SK-N-SH (cell line): ENCODE measurements at regions not wholly inside any gene's neighbourhood (a gene's known extent, or its start where the extent isn't known, plus 50 kb on each side); places are given as distances from the start of the nearest gene placed in this dataset.

Experiments used
- CTCF ChIA-PET: fragments of 300-600, 350-600 bp; formaldehyde crosslinking; extraction: SDS; loops from one replicate; lab custom pipeline; 2021; lab: Yijun Ruan, JAX
- POLR2A ChIA-PET: fragments of 350-600 bp; sonication (Branson Sonifier 250); formaldehyde crosslinking; extraction: SDS; loops from one replicate; lab custom pipeline; 2020; ENCODE audit warnings: antibody characterized with exemption, inconsistent platforms; lab: Yijun Ruan, JAX
- DNase-seq: peaks from one replicate; pipeline ENCODE4 v3.0.0; 2012
- H2AFZ ChIP-seq: fragments of 200-600 bp; sonication (generic); 2 replicates; pipeline ENCODE4 v1.8.1; 2016; ENCODE audit warnings: antibody characterized with exemption, mild to moderate bottlenecking, low read depth
- H3F3A ChIP-seq: fragments of 200-600 bp; sonication (generic); replicated peaks from 2 replicates; pipeline ENCODE3; 2016; ENCODE audit warnings: antibody characterized with exemption, mild to moderate bottlenecking; ENCODE audit not compliant: insufficient read depth
- H3K27ac ChIP-seq, 2 experiments: fragments of 200-500 bp in 1 of 2; fragments of 200-600 bp in 1 of 2; sonication (Bioruptor generic) in 1 of 2; sonication (generic), shearing (Covaris generic) in 1 of 2; 2 replicates each; pipeline versions ENCODE4 v1.5.1 to v1.6.1; 2014 to 2016; ENCODE audit warnings: low read depth in 2 of 2, inconsistent platforms in 1 of 2, low read length in 1 of 2, mild to moderate bottlenecking in 1 of 2, mixed read lengths in 1 of 2
- H3K27me3 ChIP-seq: fragments of 200-600 bp; sonication (generic), shearing (Covaris generic); 2 replicates; pipeline ENCODE4 v1.6.1; 2016; ENCODE audit warnings: mixed run types; ENCODE audit not compliant: insufficient read depth
- H3K36me3 ChIP-seq, 2 experiments: fragments of 200-500 bp in 1 of 2; fragments of 200-600 bp in 1 of 2; sonication (Bioruptor generic) in 1 of 2; sonication (generic) in 1 of 2; replicated peaks in 1 of 2; 2 replicates each; pipeline versions ENCODE3 to v1.5.1; 2014 to 2016; ENCODE audit warnings: low read length in 1 of 2, mild to moderate bottlenecking in 1 of 2; ENCODE audit not compliant: insufficient read depth in 2 of 2, control insufficient read depth in 1 of 2
- H3K4me1 ChIP-seq, 2 experiments: fragments of 200-500 bp in 1 of 2; fragments of 200-600 bp in 1 of 2; sonication (Bioruptor generic) in 1 of 2; sonication (generic), shearing (Covaris generic) in 1 of 2; 2 replicates each; pipeline versions ENCODE4 v1.5.1 to v1.6.1; 2014 to 2016; ENCODE audit warnings: low read depth in 1 of 2, low read length in 1 of 2, mixed run types in 1 of 2; ENCODE audit not compliant: insufficient read depth in 2 of 2, control insufficient read depth in 1 of 2
- H3K4me2 ChIP-seq: fragments of 200-600 bp; sonication (generic), shearing (Covaris generic); 2 replicates; pipeline ENCODE4 v1.6.1; 2017; ENCODE audit warnings: mixed run types
- H3K4me3 ChIP-seq, 2 experiments: fragments of 200-500 bp in 1 of 2; fragments of 200-600 bp in 1 of 2; sonication (Bioruptor generic) in 1 of 2; sonication (generic), shearing (Covaris generic) in 1 of 2; 2 replicates each; pipeline versions ENCODE4 v1.5.1 to v1.8.1; 2014 to 2016; ENCODE audit warnings: low read depth in 2 of 2, inconsistent platforms in 1 of 2, low read length in 1 of 2, mild to moderate bottlenecking in 1 of 2, mixed read lengths in 1 of 2, moderate library complexity in 1 of 2
- H3K79me2 ChIP-seq: fragments of 200-600 bp; sonication (generic); 2 replicates; pipeline ENCODE4 v1.8.1; 2017; ENCODE audit warnings: mild to moderate bottlenecking; ENCODE audit not compliant: insufficient read depth
- H3K9ac ChIP-seq: fragments of 200-600 bp; sonication (generic); 2 replicates; pipeline ENCODE4 v1.6.1; 2017; ENCODE audit warnings: mixed run types
- H3K9me2 ChIP-seq: fragments of 200-600 bp; sonication (generic); 2 replicates; pipeline ENCODE4 v1.6.1; 2017; ENCODE audit warnings: mixed run types
- H3K9me3 ChIP-seq: fragments of 200-600 bp; sonication (generic); 2 replicates; pipeline ENCODE4 v1.6.1; 2017; ENCODE audit warnings: mixed run types, mild to moderate bottlenecking, moderate library complexity
- H4K20me1 ChIP-seq: fragments of 200-600 bp; sonication (generic); 2 replicates; pipeline ENCODE4 v1.6.1; 2017; ENCODE audit warnings: mild to moderate bottlenecking, mixed run types; ENCODE audit not compliant: insufficient read depth
- ELF1 ChIP-seq: IDR thresholded peaks from 2 replicates; pipeline ENCODE4 v1.4.0; 2012
- EZH2phosphoT487 ChIP-seq: fragments of 200-600 bp; sonication (generic); IDR thresholded peaks from 2 replicates; pipeline ENCODE4 v1.6.1; 2017; ENCODE audit warnings: low read depth, mixed run types, mild to moderate bottlenecking, antibody characterized with exemption, moderate library complexity, borderline replicate concordance
- FOSL2 ChIP-seq: IDR thresholded peaks from 2 replicates; pipeline ENCODE4 v1.4.0; 2012; ENCODE audit warnings: low read depth, mild to moderate bottlenecking, moderate library complexity, borderline replicate concordance
- FOXJ3 ChIP-seq: sonication (generic); formaldehyde crosslinking; IDR thresholded peaks from 2 replicates; pipeline ENCODE4 v1.5.1; 2020; ENCODE audit warnings: mild to moderate bottlenecking, missing genetic modification reagents
- FOXM1 ChIP-seq: IDR thresholded peaks from 2 replicates; pipeline ENCODE4 v1.4.0; 2012; ENCODE audit warnings: low read depth, mild to moderate bottlenecking
- JUND ChIP-seq: IDR thresholded peaks from 2 replicates; pipeline ENCODE4 v1.4.0; 2012
- MAX ChIP-seq: IDR thresholded peaks from 2 replicates; pipeline ENCODE4 v1.4.0; 2012; ENCODE audit warnings: low read depth
- MEF2A ChIP-seq: IDR thresholded peaks from 2 replicates; pipeline ENCODE4 v1.4.0; 2012; ENCODE audit warnings: low read depth, borderline replicate concordance
- MXI1 ChIP-seq: IDR thresholded peaks from 2 replicates; pipeline ENCODE4 v1.6.1; 2012; ENCODE audit warnings: mild to moderate bottlenecking, low read depth, low read length, improper control_type of control experiment
- RFX5 ChIP-seq: IDR thresholded peaks from 2 replicates; pipeline ENCODE4 v1.6.1; 2012; ENCODE audit warnings: mild to moderate bottlenecking, improper control_type of control experiment, low read length
- RXRA ChIP-seq: IDR thresholded peaks from 2 replicates; pipeline ENCODE4 v1.4.0; 2012; ENCODE audit warnings: low read depth, mild to moderate bottlenecking, borderline replicate concordance
- SMC3 ChIP-seq: IDR thresholded peaks from 2 replicates; pipeline ENCODE4 v1.6.1; 2012; ENCODE audit warnings: low read depth, low read length, improper control_type of control experiment
- TAF1 ChIP-seq: IDR thresholded peaks from 2 replicates; pipeline ENCODE4 v1.6.1; 2012; ENCODE audit warnings: low read depth, mild to moderate bottlenecking, low read length, moderate library complexity, borderline replicate concordance
- TEAD4 ChIP-seq: IDR thresholded peaks from 2 replicates; pipeline ENCODE4 v1.4.0; 2012; ENCODE audit warnings: mild to moderate bottlenecking, borderline replicate concordance; ENCODE audit not compliant: insufficient read depth
- WGBS: methylation state at CpG from one replicate; pipeline ENCODE4 v1.1.6; 2017; ENCODE audit warnings: low lambda C conversion rate; 5-methylcytosine and 5-hydroxymethylcytosine counted together
- TF ChIP-seq, protein P1 (sequence below): fragments of 150-350 bp; IDR thresholded peaks from 2 replicates; pipeline ENCODE4 v1.6.1; 2016; ENCODE audit warnings: mild to moderate bottlenecking, low read depth, low read length
- TF ChIP-seq, protein P2 (sequence below): IDR thresholded peaks from 2 replicates; pipeline ENCODE4 v1.4.0; 2012; ENCODE audit warnings: low read depth, borderline replicate concordance
- TF ChIP-seq, protein P3 (sequence below): IDR thresholded peaks from 2 replicates; pipeline ENCODE4 v1.6.1; 2012; ENCODE audit warnings: mild to moderate bottlenecking, low read depth, low read length, moderate library complexity
- TF ChIP-seq, protein P4 (sequence below): fragments of 150-350 bp; IDR thresholded peaks from 2 replicates; pipeline ENCODE4 v1.6.1; 2017; ENCODE audit warnings: antibody characterized with exemption, low read length, low read depth, borderline replicate concordance

GRCh38 chr6:121810158-121811032 is 374.9 kb downstream of the GJA1 start:
- H3F3A ChIP-seq, result peaks cover 15% of the 10 kb centered on the region
- H3K9me3 ChIP-seq, result no peaks in the 10 kb centered on the region
- H3K4me1 ChIP-seq, result peaks cover 0 to 15% of the 10 kb centered on the region in 2 experiments; a peak in 1 of 4 replicates
- H3K9me2 ChIP-seq, result no peaks in the 10 kb centered on the region
- H3K4me2 ChIP-seq, result 0 out of 2 replicates have a peak overlapping the region, but pooled peaks have one; percentile 6
- H3K9ac ChIP-seq, result no peak overlapping the region
- H3K36me3 ChIP-seq, result no peaks in the 10 kb centered on the region
- 0 out of 4 replicates have a peak overlapping the region, but pooled peaks of 1 of the 2 experiments have one; percentile 36 for H3K27ac ChIP-seq
- DNase-seq, result no peak
- 83% methylated on average over 6 of the region's 7 CpGs for WGBS
- H2AFZ ChIP-seq, result no peak overlapping the region
- no peaks in the 10 kb centered on the region for H3K79me2 ChIP-seq
- ChIA-PET CTCF (interaction anchor here (1.6 to 1.7 kb wide), 2 partner anchors 33 to 39 kb away, joined by 4 to 5 read pairs; no protein-coding TSS in a partner anchor), POLR2A (no interaction called here)
- TF ChIP-seq FOSL2, result peak; percentile 25; the same call in 1 of the 2 replicates
- TF ChIP-seq, protein P1, sequence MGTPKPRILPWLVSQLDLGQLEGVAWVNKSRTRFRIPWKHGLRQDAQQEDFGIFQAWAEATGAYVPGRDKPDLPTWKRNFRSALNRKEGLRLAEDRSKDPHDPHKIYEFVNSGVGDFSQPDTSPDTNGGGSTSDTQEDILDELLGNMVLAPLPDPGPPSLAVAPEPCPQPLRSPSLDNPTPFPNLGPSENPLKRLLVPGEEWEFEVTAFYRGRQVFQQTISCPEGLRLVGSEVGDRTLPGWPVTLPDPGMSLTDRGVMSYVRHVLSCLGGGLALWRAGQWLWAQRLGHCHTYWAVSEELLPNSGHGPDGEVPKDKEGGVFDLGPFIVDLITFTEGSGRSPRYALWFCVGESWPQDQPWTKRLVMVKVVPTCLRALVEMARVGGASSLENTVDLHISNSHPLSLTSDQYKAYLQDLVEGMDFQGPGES, result no peak
- TF ChIP-seq EZH2phosphoT487, result no peak
- TF ChIP-seq, protein P2, sequence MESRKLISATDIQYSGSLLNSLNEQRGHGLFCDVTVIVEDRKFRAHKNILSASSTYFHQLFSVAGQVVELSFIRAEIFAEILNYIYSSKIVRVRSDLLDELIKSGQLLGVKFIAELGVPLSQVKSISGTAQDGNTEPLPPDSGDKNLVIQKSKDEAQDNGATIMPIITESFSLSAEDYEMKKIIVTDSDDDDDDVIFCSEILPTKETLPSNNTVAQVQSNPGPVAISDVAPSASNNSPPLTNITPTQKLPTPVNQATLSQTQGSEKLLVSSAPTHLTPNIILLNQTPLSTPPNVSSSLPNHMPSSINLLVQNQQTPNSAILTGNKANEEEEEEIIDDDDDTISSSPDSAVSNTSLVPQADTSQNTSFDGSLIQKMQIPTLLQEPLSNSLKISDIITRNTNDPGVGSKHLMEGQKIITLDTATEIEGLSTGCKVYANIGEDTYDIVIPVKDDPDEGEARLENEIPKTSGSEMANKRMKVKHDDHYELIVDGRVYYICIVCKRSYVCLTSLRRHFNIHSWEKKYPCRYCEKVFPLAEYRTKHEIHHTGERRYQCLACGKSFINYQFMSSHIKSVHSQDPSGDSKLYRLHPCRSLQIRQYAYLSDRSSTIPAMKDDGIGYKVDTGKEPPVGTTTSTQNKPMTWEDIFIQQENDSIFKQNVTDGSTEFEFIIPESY, result no peak
- TF ChIP-seq TAF1, result no peak
- TF ChIP-seq RFX5, result no peak
- TF ChIP-seq FOXM1, result no peak
- no peak for TF ChIP-seq ELF1
- TF ChIP-seq MXI1, result no peak
- peak; percentile 27; the same call in 1 of the 2 replicates for TF ChIP-seq JUND
- TF ChIP-seq RXRA, result no peak
- TF ChIP-seq MAX, result no peak
- no peak overlapping the region for H3K4me3 ChIP-seq
- no peaks in the 10 kb centered on the region for H4K20me1 ChIP-seq
- H3K27me3 ChIP-seq, result no peaks in the 10 kb centered on the region

DNA sequence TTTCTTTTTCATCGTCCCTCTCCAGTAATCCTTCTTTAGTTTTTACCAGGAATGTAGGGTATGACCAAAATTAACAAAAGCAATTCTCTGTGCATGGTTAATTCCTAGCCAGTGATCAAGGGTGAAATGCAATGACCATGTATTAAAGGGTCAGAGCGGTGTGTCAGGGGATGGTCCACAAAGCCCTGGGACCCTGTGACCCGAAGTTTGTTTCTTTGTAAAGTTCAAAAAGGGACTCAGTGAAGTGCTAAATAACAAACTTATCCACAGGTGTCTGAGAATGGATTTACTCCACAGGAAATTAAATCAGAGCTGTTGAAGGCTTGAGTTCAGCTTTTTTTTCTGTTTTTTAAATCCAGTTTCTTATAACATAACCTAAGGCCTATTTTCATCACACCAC is 375.7 kb downstream of the GJA1 start:
- H3K79me2 ChIP-seq, result no peaks in the 10 kb centered on the region
- no peak overlapping the region for H3K9ac ChIP-seq
- 90% methylated on average over 3 of the region's 3 CpGs for WGBS
- H4K20me1 ChIP-seq, result no peaks in the 10 kb centered on the region
- no peak overlapping the region for H3K4me3 ChIP-seq
- H3K9me2 ChIP-seq, result no peaks in the 10 kb centered on the region
- no peak for DNase-seq
- H3F3A ChIP-seq, result peaks cover 14% of the 10 kb centered on the region
- H2AFZ ChIP-seq, result no peak overlapping the region
- CTCF ChIA-PET, result no interaction called here
- no peak overlapping the region for H3K27ac ChIP-seq
- H3K4me1 ChIP-seq, result peaks cover 0 to 15% of the 10 kb centered on the region in 2 experiments; a peak in 1 of 4 replicates
- POLR2A ChIA-PET, result no interaction called here
- H3K27me3 ChIP-seq, result no peaks in the 10 kb centered on the region
- H3K36me3 ChIP-seq, result no peaks in the 10 kb centered on the region
- H3K9me3 ChIP-seq, result no peaks in the 10 kb centered on the region
- no peak overlapping the region for H3K4me2 ChIP-seq
- no peak for TF ChIP-seq MEF2A
- TF ChIP-seq SMC3, result no peak
- TF ChIP-seq FOXJ3 (CRISPR knock-in tag), result no peak
- TF ChIP-seq, protein P3, sequence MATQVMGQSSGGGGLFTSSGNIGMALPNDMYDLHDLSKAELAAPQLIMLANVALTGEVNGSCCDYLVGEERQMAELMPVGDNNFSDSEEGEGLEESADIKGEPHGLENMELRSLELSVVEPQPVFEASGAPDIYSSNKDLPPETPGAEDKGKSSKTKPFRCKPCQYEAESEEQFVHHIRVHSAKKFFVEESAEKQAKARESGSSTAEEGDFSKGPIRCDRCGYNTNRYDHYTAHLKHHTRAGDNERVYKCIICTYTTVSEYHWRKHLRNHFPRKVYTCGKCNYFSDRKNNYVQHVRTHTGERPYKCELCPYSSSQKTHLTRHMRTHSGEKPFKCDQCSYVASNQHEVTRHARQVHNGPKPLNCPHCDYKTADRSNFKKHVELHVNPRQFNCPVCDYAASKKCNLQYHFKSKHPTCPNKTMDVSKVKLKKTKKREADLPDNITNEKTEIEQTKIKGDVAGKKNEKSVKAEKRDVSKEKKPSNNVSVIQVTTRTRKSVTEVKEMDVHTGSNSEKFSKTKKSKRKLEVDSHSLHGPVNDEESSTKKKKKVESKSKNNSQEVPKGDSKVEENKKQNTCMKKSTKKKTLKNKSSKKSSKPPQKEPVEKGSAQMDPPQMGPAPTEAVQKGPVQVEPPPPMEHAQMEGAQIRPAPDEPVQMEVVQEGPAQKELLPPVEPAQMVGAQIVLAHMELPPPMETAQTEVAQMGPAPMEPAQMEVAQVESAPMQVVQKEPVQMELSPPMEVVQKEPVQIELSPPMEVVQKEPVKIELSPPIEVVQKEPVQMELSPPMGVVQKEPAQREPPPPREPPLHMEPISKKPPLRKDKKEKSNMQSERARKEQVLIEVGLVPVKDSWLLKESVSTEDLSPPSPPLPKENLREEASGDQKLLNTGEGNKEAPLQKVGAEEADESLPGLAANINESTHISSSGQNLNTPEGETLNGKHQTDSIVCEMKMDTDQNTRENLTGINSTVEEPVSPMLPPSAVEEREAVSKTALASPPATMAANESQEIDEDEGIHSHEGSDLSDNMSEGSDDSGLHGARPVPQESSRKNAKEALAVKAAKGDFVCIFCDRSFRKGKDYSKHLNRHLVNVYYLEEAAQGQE, result no peak
- TF ChIP-seq ELF1, result no peak
- TF ChIP-seq, protein P4, sequence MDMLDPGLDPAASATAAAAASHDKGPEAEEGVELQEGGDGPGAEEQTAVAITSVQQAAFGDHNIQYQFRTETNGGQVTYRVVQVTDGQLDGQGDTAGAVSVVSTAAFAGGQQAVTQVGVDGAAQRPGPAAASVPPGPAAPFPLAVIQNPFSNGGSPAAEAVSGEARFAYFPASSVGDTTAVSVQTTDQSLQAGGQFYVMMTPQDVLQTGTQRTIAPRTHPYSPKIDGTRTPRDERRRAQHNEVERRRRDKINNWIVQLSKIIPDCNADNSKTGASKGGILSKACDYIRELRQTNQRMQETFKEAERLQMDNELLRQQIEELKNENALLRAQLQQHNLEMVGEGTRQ, result no peak
- TF ChIP-seq TEAD4, result no peak
- no peak for TF ChIP-seq RXRA
